Stimulated activated CD4-positive, alpha-beta T cell treated with anti-CD3 and anti-CD28 coated beads, Interleukin-15, amount 100 ng/mL, for 48 hours (primary cell): ENCODE measurements at regions not wholly inside any gene's neighbourhood (a gene's known extent, or its start where the extent isn't known, plus 50 kb on each side); places are given as distances from the start of the nearest gene placed in this dataset.

Experiments
- DNase-seq, 2 donors: peaks; one replicate each; pipeline ENCODE4 v3.0.0-alpha.2; 2020; ENCODE audit warnings: low read depth in 2 of 2

- DNase-seq: no peak
Observed at GRCh38 chr11:76298255-76298654, 82.7 kb downstream of the THAP12 start.

GRCh38 chr11:76296731-76297542, 84.0 kb downstream of the THAP12 start:
- DNase-seq: no peak

- peak; percentile 18 to 20 for DNase-seq
Observed at GRCh38 chr11:76293189-76293631, 86.9 kb upstream of the WNT11 start.

DNA sequence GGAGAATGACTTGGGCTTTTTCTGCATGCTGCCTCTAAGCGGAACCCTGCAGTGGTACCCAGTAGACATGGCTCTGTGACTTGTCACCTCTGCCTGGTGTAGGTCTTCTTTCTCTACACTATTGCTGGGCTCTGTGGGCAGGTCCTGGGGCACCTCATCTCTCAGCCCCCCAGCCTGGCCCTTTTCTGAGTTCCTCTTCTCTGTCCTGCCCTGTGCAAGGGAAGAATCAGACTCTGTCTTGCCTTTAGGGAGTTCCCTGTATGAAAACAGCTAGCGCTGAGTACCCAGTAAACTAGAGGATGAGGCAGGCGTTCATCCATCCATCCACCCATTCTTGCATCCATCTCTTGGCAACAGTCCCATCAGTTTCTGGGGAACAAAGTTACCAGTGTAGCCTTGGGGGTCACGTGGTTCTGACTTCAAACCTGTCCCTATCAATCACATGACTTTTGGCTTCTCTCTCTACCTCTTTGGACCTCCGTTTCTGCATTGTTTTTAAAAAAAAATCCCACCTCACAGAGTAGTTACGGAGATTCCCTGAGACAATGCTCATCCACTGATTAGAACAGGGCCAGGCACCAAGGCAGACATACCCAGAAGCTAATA, 86.4 kb upstream of the WNT11 start:
- DNase-seq: no peak

DNA sequence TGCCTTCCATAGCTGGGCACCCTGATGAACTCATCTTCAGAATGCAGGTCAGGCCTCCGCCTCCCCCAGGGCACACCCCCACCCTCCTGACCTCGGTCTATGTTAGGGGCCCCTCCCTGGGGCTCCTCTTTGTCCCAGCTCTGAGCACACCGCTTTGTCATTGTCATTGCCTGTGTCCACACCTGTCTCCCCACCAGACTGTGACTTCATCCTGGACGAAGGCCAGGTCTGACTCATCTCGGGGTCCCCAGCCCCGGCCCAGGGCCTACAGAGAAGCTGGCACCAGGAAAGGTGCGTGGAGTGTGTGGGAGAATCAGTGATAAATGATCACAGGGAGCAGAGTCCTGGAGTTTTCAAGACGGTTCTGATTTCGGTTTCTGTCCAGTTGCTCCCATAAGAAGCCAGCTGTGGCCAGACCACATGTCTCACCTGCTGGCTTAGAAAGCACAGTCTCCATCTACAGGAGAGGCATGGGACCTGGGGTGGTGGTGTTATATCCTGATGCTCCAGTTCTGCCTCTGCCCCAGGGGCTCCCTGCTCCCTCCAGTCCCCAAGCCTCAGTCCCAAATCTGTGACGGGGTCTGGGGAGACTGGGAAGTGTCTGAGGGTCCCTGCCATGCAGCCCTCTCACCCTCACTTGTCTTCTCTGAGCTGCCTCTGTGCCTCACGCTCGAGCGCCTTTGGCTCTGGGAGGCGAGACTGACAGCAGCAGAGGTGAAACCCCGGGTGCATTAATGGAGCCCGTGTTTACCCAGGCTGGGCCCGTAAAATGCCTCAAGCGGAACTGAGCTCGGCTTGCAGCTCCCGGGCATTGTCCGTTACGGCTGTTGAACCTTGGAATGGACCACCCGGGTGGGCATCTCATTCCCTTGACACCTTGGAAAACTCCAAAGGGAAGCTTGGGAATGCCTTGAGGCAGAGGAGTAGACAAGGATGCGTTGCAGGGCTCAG, 85.5 kb upstream of the WNT11 start:
- no peak for DNase-seq

DNA sequence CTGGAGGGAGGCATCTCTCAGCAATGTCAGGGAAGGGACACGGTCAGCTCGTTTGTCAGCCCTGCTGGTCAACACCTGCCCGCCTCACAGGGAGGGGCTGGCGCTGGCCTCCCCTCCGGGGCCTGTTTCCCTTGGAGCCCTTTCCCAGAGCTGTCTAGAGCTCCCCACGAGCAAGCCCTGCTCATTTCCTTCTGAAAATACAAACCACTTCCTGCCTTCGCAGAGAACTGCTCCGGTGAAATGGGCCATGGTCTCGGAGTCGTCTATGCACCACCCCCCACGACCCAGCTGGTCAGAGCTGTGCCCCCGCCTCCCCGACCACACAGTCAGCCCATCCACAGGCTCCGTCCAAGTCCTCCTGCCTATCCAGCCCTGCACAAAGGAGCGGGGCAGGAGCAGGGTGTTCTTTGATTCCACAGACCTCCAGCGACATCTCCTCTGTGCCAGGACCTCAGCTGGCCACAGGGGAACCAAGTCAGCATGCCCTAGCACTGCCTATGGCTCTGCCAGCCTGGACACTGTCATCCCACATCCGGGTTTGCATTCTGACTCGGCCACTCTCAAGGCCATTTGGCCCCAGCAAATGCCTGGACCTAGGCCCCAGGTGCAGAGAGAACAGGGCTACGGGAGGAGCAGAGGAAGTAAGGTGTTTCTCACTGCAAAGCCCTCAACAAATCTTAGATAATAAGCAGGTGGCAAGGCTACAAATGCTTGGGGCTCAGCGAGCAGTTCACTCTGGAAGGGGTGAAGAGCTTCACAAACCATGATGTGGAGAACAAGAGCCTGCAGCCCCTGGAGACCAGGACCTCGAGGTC, 82.1 kb upstream of the WNT11 start:
- DNase-seq: no peak

- no peak for DNase-seq
Observed at GRCh38 chr11:76287227-76287626, 80.9 kb upstream of the WNT11 start.

DNA sequence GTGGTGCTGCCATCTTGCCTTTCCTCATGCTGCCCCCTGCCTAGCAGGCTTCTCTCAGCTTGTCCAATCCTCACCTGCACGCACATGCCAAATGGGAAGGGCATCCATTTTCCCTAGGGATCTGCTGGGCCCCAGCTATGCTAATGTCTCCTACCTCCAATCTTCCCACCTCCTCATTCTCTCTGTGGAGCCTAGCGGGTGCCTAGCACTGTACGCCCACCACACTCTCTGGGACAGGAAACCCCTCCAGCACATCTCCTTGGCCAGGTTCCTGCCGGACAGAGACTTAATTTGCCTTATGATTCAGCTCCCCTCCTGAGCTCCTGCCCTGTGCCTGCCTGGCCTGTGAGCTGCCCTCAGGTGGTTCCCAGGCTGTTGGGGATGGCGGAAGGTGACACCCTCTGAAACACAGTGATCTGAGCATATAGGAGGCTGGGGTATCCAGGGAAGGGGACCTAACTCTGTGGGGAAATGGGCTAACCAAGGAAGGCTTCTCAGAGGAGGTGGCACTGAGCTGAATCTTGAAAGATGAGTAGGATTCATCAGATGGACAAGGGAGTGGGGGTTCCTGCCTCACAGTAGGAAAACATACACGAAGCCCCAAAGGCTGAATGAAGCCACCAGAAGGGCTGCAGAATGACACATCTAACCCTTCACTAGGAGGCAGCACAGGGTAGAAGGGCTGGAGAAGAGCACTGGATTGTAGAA, 79.2 kb upstream of the WNT11 start:
- no peak for DNase-seq

DNA sequence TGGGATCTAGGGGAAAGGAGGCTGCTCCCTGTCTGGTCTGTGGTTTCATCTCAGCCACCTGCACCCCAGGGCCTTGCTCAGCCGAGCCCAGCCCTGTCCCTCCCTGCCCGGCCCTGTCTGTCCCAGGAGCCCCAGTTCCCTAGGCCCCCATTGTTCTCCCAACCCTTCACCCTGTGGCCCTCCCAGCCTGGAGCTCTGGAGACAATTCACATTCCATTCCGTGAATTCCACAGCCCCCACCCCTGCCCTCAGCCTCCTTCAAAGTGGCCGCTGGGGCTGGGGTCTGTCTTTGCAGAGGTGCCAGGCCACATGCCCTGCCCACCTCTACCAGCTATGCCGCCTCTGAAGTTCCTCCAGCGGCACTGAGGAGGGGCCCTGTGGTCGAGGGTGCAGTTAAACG, 77.9 kb upstream of the WNT11 start:
- DNase-seq: no peak

DNA sequence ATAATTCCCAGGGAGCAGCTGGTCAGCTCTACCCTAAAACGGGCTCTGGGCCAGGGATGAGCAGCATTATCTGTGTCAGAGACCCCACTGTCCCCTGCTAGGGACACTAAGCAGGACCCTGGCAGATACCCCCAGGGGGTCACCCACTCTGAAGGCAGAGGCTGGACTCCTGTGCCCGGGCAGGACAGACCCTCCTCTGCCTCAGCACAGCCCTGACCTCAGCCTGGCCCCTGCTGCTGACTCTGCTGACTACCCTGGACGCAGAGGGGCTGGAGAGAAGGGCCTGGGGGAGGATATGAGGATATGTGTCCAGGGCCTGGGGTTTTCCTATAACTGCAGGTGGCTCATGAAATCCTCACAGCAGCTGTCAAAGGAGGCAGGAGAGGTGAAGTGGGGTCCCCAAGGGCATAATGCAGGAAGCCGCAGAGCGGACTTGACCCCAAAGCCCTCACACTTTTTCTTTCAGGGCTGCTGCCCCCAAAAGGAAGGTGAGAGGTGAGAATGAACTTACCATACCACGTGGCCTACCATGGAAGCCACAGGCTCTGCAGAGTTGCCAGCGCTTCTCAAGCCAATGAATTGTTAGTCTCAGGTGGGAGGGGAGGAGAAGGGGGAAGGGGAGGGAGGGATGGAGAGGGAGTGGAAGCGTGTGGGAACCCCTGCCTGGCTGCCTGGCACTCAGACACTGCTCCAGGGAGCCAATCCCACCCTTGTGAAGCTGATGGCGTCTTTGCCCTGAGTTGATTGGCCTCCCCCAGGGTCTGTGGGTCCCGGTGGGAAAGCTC, 76.7 kb upstream of the WNT11 start:
- no peak for DNase-seq

- no peak for DNase-seq
Observed at GRCh38 chr11:76282172-76282571, 75.9 kb upstream of the WNT11 start.

DNA sequence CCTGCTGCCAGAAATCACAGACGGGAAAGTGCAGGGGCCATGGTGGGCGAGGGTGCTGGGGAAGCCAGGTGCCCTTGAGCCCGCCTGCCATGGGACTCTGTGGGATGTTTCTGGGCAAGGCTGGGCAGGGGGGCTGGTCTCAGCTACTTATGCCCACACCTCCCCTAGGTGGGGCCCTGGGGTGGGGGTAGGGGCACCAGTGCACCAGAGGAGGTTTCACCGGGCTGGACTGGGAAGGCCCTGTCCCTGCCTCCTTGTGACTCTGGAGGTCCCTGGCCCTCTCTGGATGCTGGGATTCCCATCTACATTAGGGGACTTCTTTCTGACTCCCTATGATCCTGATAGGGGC, 75.2 kb upstream of the WNT11 start:
- DNase-seq: no peak

- no peak for DNase-seq
Observed at GRCh38 chr11:76280882-76281557, 74.7 kb upstream of the WNT11 start.

GRCh38 chr11:76280151-76280881, 74.0 kb upstream of the WNT11 start:
- DNase-seq: no peak

DNA sequence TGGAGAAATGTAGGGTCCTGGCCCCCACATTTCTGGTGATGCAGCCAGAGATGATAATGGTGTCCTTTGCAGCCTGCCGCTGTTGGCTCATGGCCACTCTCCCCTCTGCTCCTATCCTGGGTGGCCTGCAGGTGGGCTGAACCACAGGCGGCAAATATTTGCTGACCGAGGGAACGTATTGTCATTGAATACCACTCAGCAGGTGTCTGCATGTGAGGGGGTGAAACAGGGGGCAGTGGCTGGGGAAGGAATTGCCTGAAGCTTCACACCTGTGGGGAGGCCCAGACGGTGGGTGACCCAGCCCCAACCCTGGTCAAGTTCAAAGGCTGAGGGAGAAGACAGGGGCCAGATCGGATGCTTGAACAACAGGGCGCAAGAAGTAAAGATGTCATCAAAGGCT, 73.3 kb upstream of the WNT11 start:
- DNase-seq: no peak

DNA sequence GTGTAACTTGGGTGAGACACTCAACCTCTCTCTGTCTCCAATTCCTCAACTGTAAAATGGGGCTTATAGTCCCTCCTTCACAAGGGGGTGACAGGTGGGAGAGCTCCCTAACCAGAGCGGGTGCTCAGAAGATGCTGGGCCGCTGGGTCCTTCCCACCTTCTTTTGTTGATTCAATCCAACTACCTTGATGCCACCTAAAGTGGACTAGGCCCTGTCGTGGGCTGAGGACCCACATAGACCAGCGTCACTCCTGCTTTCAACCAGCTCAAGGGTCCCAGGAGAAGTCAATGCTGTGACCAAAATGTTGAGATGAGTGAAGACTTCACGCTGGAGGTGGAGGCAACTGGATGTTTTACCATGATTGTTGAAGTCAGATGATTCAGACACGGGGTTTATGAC, 72.7 kb upstream of the WNT11 start:
- no peak for DNase-seq

DNA sequence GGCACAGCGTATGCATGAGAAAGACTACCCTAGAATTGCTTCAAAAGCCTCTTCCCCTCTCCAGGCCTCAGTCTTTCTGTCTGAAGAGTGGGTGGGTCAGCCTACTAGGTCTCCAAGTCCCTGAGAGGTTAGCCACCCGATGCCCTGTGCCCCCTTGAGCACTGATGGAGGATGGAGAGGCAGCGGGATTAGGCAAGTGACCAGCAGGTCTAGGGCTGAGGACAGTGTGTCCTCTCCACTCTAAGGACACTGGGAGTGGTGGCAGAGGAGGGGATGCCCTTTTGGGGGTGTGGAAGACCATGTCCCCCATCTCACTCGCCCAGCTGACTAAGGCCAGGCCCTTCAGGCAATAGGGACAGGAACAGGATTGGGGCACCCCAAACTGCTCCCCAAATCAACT, 72.2 kb upstream of the WNT11 start:
- no peak for DNase-seq

- no peak for DNase-seq
Observed at GRCh38 chr11:76277298-76278175, 71.2 kb upstream of the WNT11 start.
